Keratinocyte (primary cell): ENCODE measurements at regions not wholly inside any gene's neighbourhood (a gene's known extent, or its start where the extent isn't known, plus 50 kb on each side); places are given as distances from the start of the nearest gene placed in this dataset.

Source experiments
- CTCF ChIP-seq, 3 experiments: IDR thresholded peaks in 1 of 3; conservative IDR thresholded peaks in 1 of 3; optimal IDR thresholded peaks in 1 of 3; 2 replicates in 2 of 3; 3 replicates in 1 of 3; pipeline versions ENCODE3 to v1.5.1; 2011; ENCODE audit warnings: low read length in 3 of 3, mild to moderate bottlenecking in 3 of 3, moderate library complexity in 2 of 3, control low read depth in 1 of 3, inconsistent platforms in 1 of 3; ENCODE audit not compliant: insufficient read depth in 2 of 3; ENCODE audit errors: extremely low read depth in 1 of 3
- EZH2 ChIP-seq: IDR thresholded peaks from one replicate; pipeline ENCODE4 v1.6.1; 2012; ENCODE audit warnings: inconsistent platforms, mild to moderate bottlenecking, low read length, moderate library complexity

- TF ChIP-seq EZH2 = no peak
- TF ChIP-seq CTCF (optimal IDR thresholded peaks at IDR 0.05 in 1 of 3, IDR thresholded peaks at IDR 0.05 in 1 of 3, conservative IDR thresholded peaks at IDR 0.05 in 1 of 3; ENCODE audit: extremely low read depth in 1 of 3, insufficient read depth in 2 of 3, low read length in 3 of 3) = no peak
These were observed 136.1 kb upstream of the GATB start for GRCh38 chr4:151896880-151897279.
